HG02798 (cell line): ENCODE measurements at regions not wholly inside any gene's neighbourhood (a gene's known extent, or its start where the extent isn't known, plus 50 kb on each side); places are given as distances from the start of the nearest gene placed in this dataset.
A peak's percentile ranks its signal among the peaks of the same experiment; 100 is the strongest.
"Not testable (repeated sequence)": the region's sequence is repeated elsewhere in the genome, so short reads cannot be mapped to it uniquely, and the experiment has no call there.

Experiments used
- ATAC-seq: cut with Tn5 transposase; IDR thresholded peaks from one replicate; pipeline ENCODE4 v1.9.1; 2021; ENCODE audit warnings: mild to moderate bottlenecking; ENCODE audit not compliant: unreplicated experiment, poor library complexity

- peak; percentile 66 for ATAC-seq
These were observed 276.5 kb upstream of the AMIGO2 start for GRCh38 chr12:47356129-47356700.

GRCh38 chr12:47353508-47353907, 273.7 kb upstream of the AMIGO2 start:
- ATAC-seq: no peak

GRCh38 chr12:47352067-47352466, 272.3 kb upstream of the AMIGO2 start:
- no peak for ATAC-seq

- ATAC-seq: no peak
These were observed 271.8 kb upstream of the AMIGO2 start for GRCh38 chr12:47351526-47351925.

GRCh38 chr12:47350062-47350408, 270.3 kb upstream of the AMIGO2 start:
- no peak for ATAC-seq

- no peak for ATAC-seq
These were observed 269.6 kb upstream of the AMIGO2 start for GRCh38 chr12:47349137-47350061.

- no peak for ATAC-seq
These were observed 268.4 kb upstream of the AMIGO2 start for GRCh38 chr12:47348206-47348605.

GRCh38 chr12:47346251-47347019, 266.7 kb upstream of the AMIGO2 start:
- ATAC-seq: no peak

- no peak for ATAC-seq
These were observed 264.2 kb upstream of the AMIGO2 start for GRCh38 chr12:47343684-47344567.

GRCh38 chr12:47340411-47341015, 260.8 kb upstream of the AMIGO2 start:
- ATAC-seq: no peak

GRCh38 chr12:47337581-47337980, 257.8 kb upstream of the AMIGO2 start:
- no peak for ATAC-seq

- not testable (repeated sequence) for ATAC-seq
These were observed 253.6 kb upstream of the AMIGO2 start for GRCh38 chr12:47333271-47333858.

GRCh38 chr12:47328831-47329545, 249.2 kb upstream of the AMIGO2 start:
- ATAC-seq: no peak

GRCh38 chr12:47326190-47326589, 246.4 kb upstream of the AMIGO2 start:
- ATAC-seq: no peak

GRCh38 chr12:47323802-47324201, 244.0 kb upstream of the AMIGO2 start:
- ATAC-seq: no peak

- ATAC-seq: no peak
These were observed 241.7 kb upstream of the AMIGO2 start for GRCh38 chr12:47321436-47321835.

GRCh38 chr12:47319746-47320145, 240.0 kb upstream of the AMIGO2 start:
- no peak for ATAC-seq

- ATAC-seq: no peak
These were observed 239.2 kb upstream of the AMIGO2 start for GRCh38 chr12:47318963-47319362.
